AG04449 (cell line): ENCODE measurements at regions not wholly inside any gene's neighbourhood (a gene's known extent, or its start where the extent isn't known, plus 50 kb on each side); places are given as distances from the start of the nearest gene placed in this dataset.

Experiments used
- CTCF ChIA-PET: fragments of 350-600 bp; formaldehyde crosslinking; extraction: SDS; loops from one replicate; lab custom pipeline; 2021; ENCODE audit warnings: antibody characterized with exemption; lab: Yijun Ruan, JAX
- POLR2A ChIA-PET: fragments of 400-600, 350-600 bp; formaldehyde crosslinking; extraction: SDS; loops from one replicate; lab custom pipeline; 2020; ENCODE audit warnings: antibody characterized with exemption, inconsistent platforms; lab: Yijun Ruan, JAX
- DNase-seq: peaks from one replicate; pipeline ENCODE4 v3.0.0-alpha.2; 2010; ENCODE audit warnings: low read depth, low spot score
- H3K4me3 ChIP-seq: 2 replicates; pipeline ENCODE4 v1.5.1; 2011; ENCODE audit warnings: low read depth, mild to moderate bottlenecking, control low read depth, low read length
- CTCF ChIP-seq: IDR thresholded peaks from one replicate; pipeline ENCODE4 v1.5.1; 2011; ENCODE audit warnings: mild to moderate bottlenecking, moderate library complexity, low read length, control low read depth, inconsistent platforms; ENCODE audit not compliant: insufficient read depth; ENCODE audit errors: missing control alignments

- ChIA-PET CTCF (interaction anchor here (1.6 kb wide), 1 partner anchor 13 kb away, joined by 3 read pairs; no protein-coding TSS in a partner anchor), POLR2A (no interaction called here)
- H3K4me3 ChIP-seq: no peak overlapping the region
- no peak for DNase-seq
- no peak for TF ChIP-seq CTCF
Measured at GRCh38 chr2:236887953-236888793, 197.5 kb upstream of the COPS8 start.

GRCh38 chr2:236888794-236889780, 196.6 kb upstream of the COPS8 start:
- TF ChIP-seq CTCF: no peak
- no peak overlapping the region for H3K4me3 ChIP-seq
- ChIA-PET POLR2A (interaction anchor here (0.7 kb wide), 1 partner anchor 35 kb away, joined by 3 read pairs; no protein-coding TSS in a partner anchor), CTCF (interaction anchor here (1.6 kb wide), 1 partner anchor 12 kb away, joined by 3 read pairs; no protein-coding TSS in a partner anchor)
- DNase-seq: no peak

GRCh38 chr2:236889791-236890704, 195.6 kb upstream of the COPS8 start:
- H3K4me3 ChIP-seq: no peak overlapping the region
- TF ChIP-seq CTCF: no peak
- CTCF ChIA-PET: interaction anchor here (1.6 kb wide), 1 partner anchor 11 kb away, joined by 3 read pairs; no protein-coding TSS in a partner anchor
- POLR2A ChIA-PET: no interaction called here
- no peak for DNase-seq

- no peak for TF ChIP-seq CTCF
- DNase-seq: no peak
- ChIA-PET POLR2A (no interaction called here), CTCF (no interaction called here)
- no peak overlapping the region for H3K4me3 ChIP-seq
Measured at GRCh38 chr2:236892721-236893120, 193.0 kb upstream of the COPS8 start.

- ChIA-PET CTCF (no interaction called here), POLR2A (no interaction called here)
- no peak overlapping the region for H3K4me3 ChIP-seq
- no peak for DNase-seq
- no peak for TF ChIP-seq CTCF
Measured at GRCh38 chr2:236894791-236895190, 190.9 kb upstream of the COPS8 start.
